VCaP (cell line): ENCODE measurements at regions not wholly inside any gene's neighbourhood (a gene's known extent, or its start where the extent isn't known, plus 50 kb on each side); places are given as distances from the start of the nearest gene placed in this dataset.

Experiments used
- H3K27ac ChIP-seq: fragments of 450-650 bp; 2 replicates; pipeline ENCODE4 v1.5.1; 2017
- TF ChIP-seq, protein P1 (sequence below): fragments of 450-650 bp; conservative IDR thresholded peaks from 2 replicates; pipeline ENCODE4 v1.5.1; 2017; ENCODE audit warnings: mild to moderate bottlenecking, moderate library complexity

DNA sequence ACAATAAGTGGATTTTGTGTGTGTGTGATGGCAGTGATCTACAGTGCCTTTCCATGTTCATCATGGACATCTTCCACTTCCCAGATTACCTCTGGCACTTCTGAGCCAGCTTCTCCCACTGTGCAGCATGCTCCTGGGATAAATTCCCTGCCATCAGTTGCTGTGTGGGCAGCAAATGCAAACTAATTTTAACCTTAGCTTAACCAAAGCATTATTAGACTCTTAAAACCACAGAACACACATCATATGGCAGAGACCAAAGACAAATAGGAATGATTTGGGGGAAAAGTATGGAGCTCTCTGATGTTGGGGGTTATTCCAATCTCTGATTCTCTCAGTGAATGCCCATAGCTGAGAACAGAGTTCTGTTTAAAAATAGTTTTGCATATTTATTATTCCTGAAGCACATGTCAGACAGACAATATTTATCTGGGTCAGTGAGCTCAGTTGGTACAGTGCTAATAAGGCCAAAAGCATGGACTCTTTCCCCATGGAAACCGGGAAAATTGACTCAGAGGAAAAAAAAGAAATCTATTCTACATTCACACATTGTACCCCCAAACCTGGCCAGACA lies 567.4 kb downstream of the IQCM start:
- TF ChIP-seq, protein P1, sequence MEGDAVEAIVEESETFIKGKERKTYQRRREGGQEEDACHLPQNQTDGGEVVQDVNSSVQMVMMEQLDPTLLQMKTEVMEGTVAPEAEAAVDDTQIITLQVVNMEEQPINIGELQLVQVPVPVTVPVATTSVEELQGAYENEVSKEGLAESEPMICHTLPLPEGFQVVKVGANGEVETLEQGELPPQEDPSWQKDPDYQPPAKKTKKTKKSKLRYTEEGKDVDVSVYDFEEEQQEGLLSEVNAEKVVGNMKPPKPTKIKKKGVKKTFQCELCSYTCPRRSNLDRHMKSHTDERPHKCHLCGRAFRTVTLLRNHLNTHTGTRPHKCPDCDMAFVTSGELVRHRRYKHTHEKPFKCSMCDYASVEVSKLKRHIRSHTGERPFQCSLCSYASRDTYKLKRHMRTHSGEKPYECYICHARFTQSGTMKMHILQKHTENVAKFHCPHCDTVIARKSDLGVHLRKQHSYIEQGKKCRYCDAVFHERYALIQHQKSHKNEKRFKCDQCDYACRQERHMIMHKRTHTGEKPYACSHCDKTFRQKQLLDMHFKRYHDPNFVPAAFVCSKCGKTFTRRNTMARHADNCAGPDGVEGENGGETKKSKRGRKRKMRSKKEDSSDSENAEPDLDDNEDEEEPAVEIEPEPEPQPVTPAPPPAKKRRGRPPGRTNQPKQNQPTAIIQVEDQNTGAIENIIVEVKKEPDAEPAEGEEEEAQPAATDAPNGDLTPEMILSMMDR = no peak

DNA sequence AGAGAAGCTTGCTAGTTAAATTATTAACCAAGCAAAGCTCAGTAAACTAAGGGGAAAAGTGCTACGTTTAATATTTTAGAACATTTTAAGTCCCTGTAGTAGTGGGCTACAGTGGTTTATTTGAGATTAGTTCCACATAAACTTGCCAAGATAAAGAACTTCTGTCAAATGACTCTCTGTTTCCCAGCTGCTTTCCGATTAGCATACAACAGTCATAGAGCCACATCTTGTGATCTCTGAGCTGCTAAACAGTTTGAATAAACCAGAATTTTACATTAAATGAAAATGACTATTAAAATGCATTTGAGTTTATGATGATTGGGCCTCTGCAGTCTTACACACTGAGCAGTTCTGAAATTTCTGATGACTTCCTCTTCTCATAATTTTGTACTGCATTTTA lies 568.5 kb downstream of the IQCM start:
- H3K27ac ChIP-seq = peak overlapping the region; percentile 48

More for the DNA sequence above, 567.4 kb downstream of the IQCM start:
- no peak overlapping the region for H3K27ac ChIP-seq

GRCh38 chr4:149245333-149245732 lies 570.3 kb downstream of the IQCM start:
- no peak overlapping the region for H3K27ac ChIP-seq

More for the DNA sequence above, 568.5 kb downstream of the IQCM start:
- TF ChIP-seq, protein P1 = no peak

GRCh38 chr4:149238097-149238496 lies 577.5 kb downstream of the IQCM start:
- H3K27ac ChIP-seq = no peak overlapping the region
- TF ChIP-seq, protein P1 = no peak

More at GRCh38 chr4:149245333-149245732, 570.3 kb downstream of the IQCM start:
- TF ChIP-seq, protein P1 = no peak

DNA sequence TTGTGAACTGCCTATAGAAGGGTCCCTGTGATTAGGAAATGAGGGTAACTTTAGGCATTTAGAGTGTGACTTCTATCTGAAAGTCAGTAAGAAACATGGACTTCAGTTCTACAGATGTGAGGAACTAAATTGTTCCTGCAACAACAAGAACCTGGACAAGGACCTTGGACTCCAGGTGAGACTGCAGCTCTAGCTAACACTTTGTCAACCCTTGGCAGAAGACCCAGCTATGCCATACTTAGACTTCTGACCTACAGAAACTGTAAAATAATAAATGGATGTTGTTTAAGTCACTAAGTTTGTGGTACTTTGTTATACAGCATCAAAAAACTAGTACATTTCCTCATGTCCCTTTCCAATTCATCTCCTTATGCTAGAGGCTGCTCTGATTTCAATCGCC lies 580.8 kb downstream of the IQCM start:
- TF ChIP-seq, protein P1 = no peak
- H3K27ac ChIP-seq = no peak overlapping the region

DNA sequence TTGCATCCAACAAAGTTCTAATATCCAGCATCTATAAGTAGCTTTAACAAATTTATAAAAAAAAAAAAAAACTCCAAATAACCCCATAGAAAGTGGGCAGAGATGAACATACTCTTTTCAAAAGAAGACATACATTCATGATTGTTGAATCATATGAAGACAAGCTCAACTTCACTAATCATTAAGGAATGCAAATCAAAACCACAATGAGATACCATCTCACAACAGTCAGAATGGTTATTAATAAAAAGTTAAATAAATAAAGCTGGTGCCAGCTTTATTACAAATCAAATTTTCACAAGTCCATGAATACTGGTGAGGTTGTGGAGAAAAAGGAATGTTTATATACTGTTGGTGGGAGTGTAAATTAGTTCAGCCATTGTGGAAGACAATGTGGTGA lies 592.0 kb downstream of the IQCM start:
- no peak overlapping the region for H3K27ac ChIP-seq
- TF ChIP-seq, protein P1 = no peak

- TF ChIP-seq, protein P1 = no peak
- no peak overlapping the region for H3K27ac ChIP-seq
Observed at GRCh38 chr4:149218672-149219071, 597.0 kb downstream of the IQCM start.
